Globus pallidus (tissue), 1 donor: ENCODE measurements at regions not wholly inside any gene's neighbourhood (a gene's known extent, or its start where the extent isn't known, plus 50 kb on each side); places are given as distances from the start of the nearest gene placed in this dataset.

Experiments
- DNase-seq: peaks from one replicate; pipeline ENCODE4 v3.0.0-alpha.2; 2015; ENCODE audit warnings: low spot score

DNA sequence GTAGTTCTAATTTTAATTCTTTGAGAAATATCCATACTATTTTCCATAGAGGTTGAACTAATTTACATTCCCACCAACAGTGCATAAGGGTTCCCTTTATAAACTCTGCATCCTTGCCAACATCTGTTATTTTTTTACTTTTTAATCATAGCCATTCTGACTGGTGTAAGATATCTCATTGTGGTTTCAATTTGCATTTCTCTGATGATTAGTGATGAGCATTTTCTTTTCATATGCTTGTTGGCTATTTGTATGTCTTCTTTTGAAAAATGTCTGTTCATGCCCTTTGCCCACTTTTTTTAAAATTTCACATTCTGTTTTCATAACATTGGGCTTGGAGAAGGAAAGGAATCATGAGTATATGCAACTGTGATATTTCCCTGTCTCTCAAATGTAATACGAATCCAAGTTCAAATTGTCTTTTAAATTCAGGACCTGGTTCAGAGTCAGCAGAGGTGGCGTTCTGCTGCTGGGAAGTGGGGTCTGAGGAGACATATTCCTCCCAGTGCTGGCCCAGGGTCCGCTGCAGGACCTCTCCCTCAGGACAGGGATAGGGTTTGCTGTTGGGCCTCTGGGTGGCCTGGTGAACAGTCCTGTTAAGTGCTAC lies 81.2 kb upstream of the ETV6 start:
- DNase-seq: no peak

DNA sequence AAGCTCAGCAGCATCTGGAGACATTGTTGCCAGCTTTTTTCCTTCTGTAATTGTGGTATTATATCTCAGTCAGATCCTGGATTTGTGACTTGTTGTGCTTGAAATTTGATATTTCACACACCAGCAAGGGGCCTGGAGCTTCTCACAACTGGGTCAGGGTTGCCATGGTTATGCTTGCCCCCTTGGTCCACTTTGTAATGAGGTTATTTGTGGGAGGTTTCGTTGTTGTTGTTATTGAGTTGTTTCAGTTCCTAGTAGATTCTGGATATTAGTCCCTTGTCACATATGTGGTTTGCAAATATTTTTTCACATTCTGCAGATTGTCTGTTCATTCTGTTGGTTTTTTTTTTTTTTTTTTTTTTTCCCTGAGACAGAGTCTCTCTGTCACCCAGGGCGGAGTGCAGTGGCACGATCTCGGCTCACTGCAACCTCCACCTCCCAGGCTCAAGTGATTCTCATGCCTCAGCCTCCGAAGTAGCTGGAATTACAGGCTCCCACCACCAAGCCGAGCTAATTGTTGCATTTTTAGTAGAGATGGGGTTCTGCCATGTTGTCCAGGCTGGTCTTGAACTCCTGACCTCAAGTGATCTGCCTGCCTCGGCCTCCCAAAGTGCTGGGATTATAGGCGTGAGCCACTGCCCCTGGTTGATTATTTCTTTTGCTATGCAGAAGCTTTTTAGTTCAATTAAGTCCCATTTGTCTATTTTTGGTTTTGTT lies 80.6 kb upstream of the ETV6 start:
- DNase-seq: no peak

DNA sequence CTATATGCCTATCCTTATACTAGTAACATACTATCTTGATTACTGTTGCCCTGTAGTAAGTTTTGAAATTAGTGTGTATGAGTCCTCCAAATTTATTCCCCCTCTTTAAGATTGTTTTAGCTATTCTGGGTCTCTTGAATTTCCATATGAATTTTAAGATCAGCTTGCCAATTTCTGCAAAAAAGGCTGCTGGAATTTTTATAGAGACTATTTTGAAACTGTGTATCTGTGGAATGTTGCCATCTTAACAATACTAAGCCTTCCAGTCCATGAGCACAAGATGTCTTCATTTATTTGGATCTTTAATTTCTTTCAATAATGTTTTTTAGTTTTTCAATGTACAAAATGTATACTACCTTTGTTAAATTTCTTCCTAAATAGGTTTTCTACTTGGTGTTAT lies 79.8 kb upstream of the ETV6 start:
- no peak for DNase-seq

DNA sequence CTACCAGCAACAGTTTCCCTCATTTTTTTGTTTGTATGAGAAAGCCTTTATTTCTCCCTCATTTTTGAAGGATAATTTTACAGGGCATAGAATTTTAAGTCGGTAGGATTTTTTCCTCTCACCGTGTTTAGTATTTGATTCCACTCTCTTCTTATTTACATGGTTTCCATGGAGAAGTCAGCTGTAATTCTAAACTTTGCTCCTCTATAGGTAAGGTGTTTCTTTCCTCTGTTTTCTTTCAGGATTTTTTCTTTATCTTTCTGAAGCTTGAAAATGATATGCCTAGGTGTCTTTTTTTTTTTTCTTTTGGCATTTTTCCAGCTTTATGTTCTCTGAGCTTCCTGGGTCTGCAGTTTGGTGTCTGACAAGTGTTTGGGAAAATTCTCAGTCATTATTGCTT lies 75.6 kb upstream of the ETV6 start:
- DNase-seq: no peak

DNA sequence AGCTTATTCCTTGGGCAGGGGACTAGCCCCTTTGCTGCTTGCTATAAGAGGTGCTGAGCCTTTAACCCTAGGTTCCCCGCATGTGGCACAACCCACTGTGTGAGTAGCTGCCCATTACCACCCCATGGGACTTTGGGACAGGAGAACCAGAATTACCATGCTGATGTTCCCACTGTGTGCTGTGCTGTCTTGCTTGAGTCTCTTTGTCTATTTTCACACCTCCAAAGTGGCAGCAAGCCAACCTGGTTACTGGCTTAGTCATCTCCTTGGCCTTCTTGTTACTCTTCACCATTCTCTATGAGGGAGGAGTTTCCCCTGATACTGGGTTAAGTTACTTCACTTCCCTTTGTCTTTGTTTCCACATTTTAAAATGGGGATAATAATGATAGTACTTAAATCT lies 73.4 kb upstream of the ETV6 start:
- no peak for DNase-seq

DNA sequence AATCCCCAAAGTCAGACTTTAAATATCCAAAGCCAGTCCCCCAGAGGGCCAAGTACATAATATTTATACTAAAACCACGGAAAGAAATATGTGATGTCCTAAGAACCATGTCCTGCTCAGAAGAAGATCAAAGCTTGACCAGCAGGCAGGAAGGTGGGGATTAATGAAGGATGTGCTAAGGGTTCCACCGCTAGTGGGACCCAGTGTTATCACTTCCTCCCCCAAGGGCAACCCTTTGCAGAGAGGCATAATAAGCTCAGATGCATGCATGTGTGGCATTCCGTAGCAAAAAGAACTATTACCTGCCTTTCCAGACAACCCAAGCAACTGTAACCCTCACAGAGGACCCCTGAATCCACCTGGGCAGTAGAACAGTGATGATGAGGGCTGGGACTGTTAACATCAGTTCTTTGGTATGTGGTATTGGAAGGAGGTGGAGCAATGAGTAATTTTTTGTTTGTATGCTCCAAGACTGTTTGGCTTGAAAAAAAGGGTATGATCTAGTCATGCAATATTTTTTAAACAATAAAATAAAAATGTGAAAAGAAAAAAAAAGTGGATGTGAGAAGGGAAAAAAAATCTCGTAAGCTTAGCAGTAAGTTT lies 71.7 kb upstream of the ETV6 start:
- DNase-seq: no peak

DNA sequence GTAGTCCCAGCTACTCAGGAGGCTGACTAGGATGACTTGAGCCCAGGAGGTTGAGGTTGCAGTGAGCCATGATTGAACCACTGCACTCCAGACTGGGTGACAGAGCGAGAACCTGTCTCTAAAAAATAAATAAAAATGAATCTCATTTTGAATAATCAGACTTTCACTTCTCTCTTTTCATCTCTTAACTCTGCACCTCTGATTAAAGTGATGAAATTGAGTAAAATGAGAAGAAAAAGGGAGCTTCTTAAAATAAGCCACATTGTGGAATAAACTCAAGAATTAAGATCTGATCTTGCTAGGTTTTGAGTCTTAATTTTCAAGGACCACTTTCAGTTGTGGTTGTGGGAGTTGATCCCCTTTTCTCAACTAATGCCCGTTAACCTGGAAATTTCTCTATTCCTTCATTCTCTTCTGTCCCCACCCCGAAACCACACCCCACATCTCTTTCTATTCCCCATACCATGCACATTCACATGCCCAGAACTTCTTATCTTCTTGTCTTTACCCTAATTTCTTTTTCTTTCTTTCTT lies 70.9 kb upstream of the ETV6 start:
- DNase-seq: no peak

DNA sequence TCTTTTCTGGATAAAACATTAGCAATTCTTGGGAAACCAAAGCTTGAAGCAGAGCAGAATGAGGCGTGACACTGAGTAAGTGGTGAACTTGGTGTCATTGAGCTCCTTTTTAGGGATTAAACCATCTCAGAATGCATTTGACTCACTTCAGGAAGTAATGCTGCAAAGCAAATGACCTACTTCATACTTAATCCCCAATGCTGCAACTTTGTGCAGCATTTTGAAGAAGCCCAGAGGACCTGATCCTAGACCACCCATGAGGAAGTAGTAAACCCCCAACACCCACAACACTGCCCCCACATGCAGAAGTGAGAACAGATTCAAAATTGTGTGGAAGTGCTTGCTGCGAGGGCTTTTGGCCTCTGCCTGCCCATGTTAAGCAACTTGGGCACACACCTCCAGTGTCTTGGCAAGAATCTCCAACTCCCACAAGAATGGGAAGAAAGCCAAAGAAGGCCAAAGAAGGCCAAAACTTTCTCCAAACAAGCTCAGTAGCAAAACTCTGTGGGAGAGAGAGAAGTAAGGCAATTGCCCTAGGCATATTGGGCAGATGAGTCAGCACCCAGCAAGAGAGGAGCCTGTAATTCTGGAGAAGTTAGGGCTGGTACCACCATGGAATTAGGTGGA lies 69.2 kb upstream of the ETV6 start:
- peak; percentile 11 for DNase-seq

DNA sequence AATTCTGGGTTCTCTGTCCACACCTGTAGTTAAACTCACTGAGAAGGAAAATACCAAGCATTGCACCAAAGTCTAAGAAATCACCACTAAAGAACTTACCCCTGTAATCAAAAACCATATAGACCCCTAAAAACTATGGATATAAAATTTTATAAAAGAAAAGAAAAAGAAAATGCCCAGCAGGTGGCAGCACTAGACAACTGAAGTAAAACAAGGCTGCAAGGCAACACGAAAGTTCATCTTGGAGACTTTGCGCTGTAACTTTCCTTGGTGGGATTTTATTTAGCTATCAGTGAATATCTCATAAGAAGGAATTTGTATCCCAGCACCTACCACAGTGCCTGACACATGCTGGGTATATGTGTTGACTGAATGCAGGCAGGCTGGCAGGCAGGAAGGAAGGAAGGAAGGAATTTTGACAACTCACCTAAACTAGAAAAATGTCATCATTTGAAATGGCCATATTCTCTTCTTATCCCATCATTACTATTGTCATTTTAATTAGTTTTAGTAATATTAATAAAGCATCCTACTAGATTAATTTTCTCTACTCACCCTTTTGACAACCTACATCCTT lies 68.2 kb upstream of the ETV6 start:
- DNase-seq: peak; percentile 68

DNA sequence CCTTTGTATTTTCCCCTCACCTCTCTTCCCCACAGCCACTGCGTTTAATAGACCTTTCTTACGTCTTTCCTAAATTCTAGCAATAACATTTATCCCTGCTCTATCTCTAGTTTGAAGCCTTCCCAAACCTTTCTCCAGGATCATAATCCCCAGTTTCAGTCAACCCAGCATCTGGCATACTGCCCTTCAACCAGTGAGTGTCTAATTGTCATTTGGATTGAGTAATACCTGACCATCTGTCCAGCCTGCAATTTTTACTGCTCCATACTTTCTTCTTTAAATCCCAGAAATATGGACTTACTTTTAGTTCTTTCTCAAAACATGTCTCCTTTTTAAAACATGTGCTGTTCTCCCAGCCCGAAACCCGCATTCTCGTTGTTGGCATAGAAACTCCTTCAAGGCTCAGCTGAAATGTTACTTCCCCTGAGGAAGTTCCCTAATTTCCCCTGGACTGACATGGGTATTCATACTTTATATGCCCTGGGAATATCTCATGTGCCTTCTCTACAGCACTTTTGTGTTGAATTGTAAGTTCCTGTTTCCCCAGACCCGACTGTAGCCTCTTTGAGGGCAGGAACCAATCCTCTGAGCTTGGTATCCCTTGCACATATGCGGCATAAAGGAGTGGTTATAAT lies 65.1 kb upstream of the ETV6 start:
- DNase-seq: no peak

DNA sequence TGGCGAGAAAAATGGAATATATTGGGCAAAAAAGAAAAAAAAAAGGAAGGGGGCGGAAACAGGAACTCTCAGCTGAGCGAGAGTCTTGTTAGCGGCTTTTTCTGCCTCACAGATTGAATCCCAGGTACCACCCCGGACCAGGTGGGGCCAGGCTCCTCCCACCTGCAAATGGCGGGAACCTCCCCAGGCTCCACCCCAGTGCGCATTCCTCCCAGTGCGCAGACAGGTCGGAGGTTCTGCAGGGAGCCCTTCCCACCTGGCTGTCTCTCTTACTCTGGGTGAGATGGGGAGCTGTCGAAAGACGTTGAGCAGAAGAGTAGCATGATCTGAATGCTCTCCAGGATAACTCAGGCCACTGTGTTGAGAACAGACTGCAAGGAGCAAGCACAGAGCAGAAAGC lies 57.0 kb upstream of the ETV6 start:
- no peak for DNase-seq

DNA sequence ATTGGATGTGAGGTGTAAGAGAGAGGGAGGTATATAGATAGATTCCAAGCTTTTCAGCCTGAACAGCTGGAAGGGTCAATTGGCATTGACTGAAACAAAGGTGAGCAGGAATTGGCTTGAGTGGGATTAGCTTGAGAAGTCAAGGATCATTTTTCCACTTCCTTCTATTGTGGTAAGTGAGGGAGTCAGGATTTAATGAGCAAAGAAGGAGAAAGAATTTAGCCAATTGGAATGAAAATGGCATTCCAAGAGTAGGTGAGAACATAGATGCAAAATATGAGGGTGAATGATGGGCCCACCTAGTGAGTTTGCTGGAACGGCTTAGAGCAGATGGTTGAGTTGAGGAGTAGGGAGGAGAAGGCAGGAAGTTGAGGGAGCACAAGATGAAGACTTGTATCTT lies 56.5 kb upstream of the ETV6 start:
- DNase-seq: no peak

DNA sequence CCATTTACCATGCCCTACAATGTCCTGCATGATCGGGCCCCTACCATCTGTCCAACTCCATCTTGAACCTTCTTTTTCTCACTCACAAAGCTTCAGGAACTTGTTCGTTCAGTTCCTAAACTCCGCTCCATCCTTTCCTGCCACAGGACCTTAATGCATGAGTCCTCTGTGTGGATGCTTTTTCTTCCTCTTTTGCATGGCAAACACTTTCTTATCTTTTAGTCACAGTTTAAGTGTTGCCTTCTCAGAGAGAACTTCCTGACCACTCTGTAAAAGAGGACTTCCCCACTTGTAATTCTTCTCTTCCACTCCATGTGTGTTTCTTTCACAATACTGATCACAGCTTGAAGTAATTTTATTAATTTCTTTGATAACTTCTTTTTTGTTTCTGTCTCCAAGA lies 54.4 kb upstream of the ETV6 start:
- no peak for DNase-seq

DNA sequence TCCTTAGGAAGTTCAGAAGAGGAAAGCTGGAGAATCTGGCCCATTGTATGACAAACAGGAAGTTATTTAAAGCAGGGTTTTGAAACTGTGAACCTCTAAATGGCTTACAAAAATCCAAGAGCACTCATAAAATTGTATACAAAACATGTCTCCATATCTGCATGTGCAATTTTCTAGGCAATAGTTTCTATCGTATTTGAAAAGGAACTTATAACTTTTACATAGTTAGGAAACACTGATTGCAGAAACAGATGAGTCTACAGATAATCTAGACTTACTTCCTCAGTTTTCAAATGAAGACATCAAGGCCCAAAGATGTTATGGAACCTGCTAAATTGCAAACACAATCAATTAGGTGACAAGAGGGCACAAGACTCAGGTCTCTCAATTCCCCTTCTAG lies 53.3 kb upstream of the ETV6 start:
- no peak for DNase-seq

DNA sequence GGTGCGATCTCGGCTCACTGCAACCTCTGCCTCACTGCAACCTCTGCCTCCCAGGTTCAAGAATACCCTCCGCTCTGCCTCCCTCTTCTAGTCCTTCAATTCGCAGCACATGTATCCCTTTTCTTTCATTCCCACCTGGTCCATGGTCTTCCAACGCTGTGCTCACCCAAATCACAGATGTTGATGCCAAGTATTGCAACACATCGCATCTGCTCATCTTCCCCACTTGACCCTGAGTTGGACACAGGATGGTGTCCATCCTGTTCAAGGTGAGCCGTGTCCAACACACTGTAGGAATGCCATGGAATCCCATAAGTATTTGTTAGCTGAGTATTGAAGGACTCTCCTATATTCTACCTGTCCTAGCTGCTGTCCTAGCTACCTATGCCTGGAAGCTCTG lies 50.6 kb upstream of the ETV6 start:
- no peak for DNase-seq
